Glomerular visceral epithelial cell (primary cell): ENCODE measurements at regions not wholly inside any gene's neighbourhood (a gene's known extent, or its start where the extent isn't known, plus 50 kb on each side); places are given as distances from the start of the nearest gene placed in this dataset.
A peak's percentile ranks its signal among the peaks of the same experiment; 100 is the strongest.
"Not testable (repeated sequence)": the region's sequence is repeated elsewhere in the genome, so short reads cannot be mapped to it uniquely, and the experiment has no call there.

ENCODE experiments used
- DNase-seq: peaks from one replicate; pipeline ENCODE4 v3.0.0-alpha.2; 2016; ENCODE audit errors: extremely low spot score

DNA sequence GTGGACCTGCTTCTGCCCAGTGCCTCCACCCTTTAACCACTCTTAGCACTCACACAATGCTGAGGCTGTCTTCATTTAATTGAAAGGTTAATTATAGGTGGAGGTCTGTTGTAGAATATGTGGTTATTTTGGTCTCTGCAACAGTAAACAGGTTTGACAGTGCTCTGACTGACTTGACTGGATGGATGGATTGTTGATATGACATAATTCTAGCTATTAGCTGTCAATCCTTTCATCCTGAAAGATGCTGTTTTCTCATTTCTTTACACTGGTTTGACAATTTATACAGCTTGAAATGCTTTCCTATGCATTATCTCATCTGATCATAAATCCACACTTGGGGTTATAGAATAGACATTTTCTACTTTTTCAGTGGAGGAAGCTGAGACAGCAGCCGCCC is 210.7 kb downstream of the CDH26 start:
- no peak for DNase-seq

DNA sequence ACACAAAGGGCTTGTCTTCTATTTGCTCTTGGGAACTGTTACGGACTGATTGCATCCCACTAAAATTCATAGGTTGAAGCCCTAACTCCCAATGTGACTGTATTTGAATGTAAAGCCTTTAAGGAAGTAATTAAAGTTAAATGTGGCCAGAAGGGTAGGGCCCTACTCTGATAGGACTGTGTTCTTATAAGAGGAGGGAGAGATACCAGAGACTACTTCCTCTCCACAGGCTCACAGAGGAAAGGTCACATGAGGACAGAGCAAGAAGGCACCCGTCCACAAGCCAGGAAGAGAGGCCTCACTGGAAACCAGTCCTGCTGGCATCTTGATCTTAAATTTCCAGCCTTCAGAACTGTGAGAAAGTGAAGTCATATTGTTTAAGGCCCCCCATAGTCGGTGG is 211.9 kb downstream of the CDH26 start:
- no peak for DNase-seq

DNA sequence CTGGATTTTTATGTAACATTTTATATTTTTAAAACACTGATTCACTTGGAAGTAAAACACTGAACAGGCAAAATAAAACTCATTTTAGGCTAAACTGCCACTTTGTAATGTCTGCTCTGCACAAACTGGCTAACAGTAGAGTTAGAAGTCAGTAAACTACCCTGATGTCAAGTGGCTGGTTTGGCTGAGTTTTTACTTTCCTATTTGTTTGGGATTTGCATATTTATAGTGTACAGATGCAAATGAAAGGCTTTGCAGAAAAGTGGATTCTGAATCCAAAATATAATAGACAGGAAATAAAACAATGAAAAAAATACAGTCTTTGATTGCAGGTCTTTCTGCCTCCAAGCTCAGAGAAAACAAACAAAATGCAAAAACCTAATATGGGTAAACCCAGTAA is 213.1 kb downstream of the CDH26 start:
- DNase-seq, result no peak

DNA sequence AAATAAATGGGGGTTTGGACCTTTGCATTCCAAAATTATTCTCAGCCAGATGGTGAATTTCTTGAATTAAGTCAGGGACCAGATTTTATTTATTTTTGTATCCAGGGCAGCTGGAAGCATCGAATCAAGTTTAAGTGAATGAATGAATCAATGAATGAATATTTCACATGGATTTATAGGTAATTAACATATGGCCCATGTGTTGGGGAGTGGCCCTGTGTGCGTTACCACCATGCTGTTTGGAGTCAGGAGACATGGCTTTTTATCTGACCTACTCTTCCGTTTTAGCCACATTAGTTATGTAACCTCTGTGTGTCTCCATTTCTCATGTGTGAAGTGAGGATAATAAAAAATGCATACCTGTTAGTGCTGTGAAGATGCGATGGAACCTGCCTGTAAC is 213.5 kb downstream of the CDH26 start:
- DNase-seq, result no peak

DNA sequence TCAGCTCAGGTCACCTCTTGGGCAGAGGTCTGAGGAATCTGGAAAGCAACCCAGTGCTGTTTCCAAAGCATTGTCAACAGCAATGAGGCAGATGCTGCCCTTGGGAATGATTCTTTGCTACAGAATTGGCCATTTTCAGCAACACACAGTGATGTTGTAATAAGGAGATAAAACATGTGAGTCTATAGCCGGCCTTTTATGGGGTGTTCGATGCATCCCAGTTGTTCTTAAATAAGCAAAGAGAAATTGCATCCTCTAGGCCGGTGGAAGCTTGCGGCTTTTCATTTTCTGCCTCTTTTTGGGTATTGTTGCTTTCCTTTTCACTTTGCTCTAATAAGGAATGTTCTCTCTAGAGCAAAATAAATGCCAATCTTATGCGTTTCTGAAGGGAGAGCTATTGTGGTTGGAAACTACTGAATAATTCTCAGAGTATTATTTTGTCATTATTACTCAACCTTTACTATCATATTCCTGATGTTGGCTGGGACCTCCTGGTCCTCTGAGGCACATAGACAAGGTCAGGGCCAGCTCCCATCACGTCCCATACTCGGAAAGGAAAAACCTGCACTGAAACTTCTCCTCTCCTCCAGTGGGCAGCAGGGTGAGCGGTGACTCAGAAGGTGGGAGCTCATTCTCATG is 214.2 kb downstream of the CDH26 start:
- no peak for DNase-seq

DNA sequence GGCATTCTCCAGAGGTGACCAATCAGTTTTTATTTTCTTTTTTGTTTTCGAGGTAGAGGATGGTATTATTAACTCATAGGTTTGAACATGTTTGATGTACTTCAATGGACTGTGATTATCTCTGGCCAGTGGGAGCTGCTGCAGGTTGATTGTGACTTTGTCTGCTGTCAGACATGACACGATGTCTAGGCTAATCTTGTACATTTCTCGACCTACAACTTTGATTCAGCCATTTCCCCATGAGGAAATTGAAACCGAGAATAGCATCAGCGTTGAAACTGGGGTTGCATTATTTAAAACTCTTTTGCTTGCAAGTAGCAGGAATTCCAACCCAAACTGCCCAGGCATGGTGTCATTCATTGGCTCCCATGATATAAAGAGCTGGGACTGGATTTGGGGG is 218.9 kb downstream of the CDH26 start:
- DNase-seq, result no peak

DNA sequence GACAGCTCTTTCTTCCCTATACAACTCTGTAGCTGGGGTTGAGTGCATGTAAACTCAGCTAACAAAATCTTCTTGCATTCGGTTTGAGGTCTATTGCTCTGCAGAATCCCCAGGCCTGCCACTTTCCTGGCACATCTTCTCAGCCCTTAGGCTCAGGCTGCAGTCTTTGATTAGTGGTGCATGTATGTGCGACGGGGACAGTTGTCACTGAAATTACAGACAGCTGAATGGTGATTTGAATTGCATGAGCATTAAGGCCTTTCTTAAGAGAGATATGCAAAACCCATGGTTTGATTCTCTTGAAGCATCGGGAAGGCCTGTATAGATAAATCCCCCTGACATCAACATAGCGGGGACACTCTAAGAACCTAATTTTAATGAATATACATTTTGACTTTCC is 222.8 kb downstream of the CDH26 start:
- DNase-seq, result no peak

DNA sequence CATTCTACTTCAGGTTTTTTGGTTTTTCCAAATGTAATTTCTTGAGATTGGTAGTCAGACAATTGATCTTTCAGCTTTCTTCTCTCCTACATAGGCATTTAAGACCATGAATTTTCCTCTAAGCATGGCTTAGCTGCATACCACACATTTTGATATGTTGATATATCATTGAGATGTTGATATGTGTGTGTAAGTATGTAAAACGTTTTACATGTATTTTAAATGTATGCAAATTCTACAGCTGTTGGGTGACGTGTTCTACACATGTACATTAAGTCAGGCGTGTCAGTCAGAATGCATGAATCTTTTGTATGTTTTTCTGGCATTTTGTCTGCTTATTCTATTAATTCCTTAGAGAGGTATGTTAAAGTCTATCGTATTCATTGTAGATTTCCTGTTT is 228.2 kb downstream of the CDH26 start:
- DNase-seq, result no peak

DNA sequence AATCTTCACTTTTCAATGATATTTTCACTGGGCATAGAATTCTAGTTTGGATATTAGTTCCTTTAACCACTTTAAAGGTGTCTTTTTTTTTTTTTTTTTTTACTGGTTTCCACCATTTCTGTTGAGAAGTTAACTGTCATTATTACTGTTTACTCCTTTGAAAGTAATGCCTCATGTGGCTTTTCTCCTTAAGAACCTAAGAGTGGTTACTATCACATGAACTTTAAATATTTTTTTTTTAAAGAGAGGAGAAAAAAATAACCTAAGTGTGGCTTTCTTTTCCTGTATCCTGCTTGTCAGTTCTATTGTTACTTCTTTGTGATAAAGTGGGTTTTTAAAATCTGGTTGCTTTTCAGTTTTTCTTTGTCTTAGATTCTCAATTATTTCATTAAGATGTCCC is 229.5 kb downstream of the CDH26 start:
- no peak for DNase-seq

DNA sequence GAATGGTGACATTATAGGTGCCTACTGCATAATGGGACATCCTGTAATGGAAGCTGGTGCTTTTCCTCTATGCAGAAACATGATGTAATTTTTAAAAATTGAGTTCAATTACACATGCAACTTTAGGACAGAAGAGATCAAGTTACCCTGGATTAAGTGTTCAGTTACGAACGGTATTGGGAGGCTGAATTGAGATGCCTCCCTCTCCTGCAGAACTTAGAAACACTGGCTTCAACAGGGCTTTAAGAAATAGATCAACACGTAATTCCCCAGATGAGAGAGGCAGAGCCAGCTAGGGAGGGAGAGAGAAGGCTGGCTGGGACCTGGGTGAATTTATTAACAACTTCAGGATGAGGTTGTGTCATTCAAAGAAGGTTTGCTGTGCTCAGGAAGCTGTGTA is 232.8 kb downstream of the CDH26 start:
- DNase-seq, result no peak

DNA sequence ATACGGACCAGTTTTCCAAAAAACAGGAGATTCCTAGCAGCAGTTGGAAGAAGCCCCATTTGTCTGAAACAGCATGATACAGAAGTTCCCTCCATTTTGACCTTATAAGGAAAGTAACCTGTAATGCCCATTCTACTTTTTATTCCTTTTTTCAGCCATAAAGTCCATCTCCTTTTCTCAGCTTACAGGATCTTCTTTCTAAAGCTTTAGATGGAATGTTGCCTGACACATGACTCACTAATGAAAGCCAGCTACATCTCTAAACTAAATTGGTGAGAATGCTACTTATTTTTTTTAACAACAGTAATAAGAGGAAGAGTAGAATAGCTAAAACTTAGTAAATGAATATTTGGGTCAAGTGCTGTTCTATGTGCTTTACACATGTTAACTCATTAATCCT is 234.1 kb downstream of the CDH26 start:
- DNase-seq, result no peak

DNA sequence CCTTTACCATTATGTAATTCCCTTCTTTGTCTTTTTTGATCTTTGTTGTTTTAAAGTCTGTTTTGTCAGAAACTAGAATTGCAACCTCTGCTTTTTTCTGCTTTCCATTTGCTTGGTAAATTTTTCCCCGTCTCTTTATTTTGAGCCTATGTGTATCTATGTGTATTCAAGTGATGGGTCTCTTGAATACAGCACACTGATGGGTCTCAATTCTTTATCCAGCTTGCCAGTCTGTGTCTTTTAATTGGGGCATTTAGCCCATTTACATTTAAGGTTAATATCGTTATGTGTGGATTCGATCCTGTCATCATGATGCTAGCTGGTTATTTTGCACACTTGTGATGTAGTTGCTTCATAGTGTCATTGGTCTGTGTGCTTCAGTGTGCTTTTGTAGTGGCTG is 240.9 kb downstream of the CDH26 start:
- not testable (repeated sequence) for DNase-seq

DNA sequence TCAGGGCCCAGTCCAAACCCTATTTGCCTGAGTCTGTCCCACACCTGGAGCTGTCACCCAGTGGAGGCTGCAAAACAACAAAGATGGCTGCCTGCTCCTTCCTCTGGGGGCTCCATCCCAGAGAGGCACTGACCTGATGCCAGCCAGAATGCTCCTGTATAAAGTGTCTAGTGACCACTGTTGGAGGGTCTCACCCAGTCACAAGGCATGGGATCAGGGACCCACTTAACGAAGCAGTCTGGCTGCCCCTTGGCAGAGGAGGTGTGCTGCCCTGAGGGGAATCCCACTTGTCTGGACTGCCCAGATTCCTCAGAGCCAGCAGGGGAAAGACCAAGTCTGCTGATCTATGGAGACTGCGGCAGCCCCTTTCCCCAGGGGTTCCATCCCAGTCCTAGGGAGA is 241.6 kb downstream of the CDH26 start:
- no peak for DNase-seq

DNA sequence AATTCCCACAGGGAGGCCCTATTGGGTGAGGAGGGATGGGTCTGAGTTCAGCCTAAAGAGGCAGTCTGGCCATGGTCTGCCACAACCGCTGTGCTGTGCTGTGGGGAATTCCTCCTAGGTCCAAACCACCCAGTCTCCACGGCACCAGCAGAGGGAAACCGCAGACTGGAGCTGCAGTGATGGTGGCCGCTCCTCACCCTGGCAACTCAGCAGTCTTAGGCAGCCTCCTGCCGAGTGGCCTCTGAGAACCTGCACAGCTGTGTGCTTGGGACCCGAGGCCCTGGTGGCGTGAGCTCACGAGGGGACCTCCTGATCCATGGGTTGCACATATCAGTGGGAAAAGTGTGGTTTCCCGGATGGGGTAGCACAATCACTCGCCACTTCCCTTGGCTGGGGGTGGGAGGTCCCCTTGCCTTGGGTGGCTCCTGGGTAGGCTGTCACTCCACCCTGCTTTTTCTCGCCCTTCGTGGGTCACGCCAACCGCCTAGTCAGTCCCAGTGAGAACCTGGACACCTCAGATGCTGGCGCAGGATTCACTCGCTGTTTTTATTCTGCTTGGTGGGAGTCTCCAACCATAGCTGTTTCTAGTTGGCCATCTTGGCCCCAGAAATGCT is 242.2 kb downstream of the CDH26 start:
- no peak for DNase-seq

DNA sequence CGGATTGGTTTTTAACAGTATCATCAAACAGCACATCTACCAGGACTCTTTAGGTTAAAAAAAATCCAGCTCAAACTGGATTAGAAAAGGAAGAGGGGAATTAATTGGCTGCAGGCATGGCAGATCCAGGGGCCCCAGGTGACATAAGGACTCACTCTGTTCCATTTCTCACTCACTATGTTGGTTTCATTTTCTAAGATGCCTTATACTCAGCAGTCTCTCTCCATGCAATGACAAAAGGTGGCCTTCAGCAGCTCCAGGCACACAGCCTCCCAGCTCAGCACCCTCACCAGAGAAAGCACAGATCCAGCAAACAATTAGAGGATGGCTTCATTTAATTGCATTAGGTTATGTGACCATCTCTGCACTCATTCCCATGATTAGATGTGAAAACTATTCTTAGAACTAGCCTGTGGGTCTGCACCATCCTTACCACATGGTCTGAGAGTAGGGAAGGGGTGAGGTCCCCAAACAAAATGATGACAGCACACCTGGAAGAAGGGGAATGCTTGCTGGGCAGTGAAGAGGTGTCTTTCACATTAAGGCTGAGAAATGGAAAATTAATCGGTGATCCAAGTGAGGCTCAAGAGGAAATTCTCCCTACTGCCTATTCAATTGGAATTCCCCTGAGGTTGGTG is 243.1 kb downstream of the CDH26 start:
- no peak for DNase-seq

DNA sequence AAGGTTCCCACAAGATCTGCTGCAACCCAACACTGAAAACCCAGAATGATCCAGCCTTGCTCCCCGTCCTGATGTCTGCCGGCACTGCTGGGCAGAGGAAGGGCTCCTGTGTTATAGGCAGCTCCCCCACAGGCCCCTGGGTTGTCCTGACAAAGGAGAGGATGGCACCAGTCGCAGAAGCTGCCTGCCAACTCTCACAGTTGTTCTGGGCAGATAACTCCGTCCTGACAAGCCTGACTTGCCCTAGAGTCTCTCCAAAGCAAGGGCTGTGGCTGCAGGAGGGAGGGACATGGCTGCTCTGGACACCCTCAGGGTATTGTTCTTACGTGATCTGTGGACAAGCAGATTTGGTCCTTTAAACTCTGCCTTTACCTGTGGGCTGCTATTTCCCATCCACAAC is 243.8 kb downstream of the CDH26 start:
- DNase-seq, result no peak

DNA sequence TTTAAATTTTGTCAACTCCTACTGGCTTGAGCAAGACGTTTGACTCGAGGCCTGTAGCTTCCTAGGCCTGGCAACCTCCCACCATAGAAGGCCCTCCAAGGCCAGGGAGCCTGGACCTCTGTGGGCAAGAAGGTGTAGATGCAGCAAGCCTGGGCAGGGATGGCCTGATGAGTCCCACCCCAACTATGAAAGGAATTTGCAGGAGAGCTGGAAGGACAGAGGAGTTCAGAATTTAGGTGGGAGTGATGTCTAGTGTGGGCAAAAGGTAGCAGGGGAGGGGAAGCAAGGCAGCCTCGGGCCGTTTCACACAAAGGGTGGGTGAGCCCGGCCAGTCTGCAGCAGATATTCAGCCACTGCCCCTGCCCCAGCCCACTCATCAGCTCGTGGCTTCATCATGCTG is 245.2 kb downstream of the CDH26 start:
- DNase-seq, result peak; percentile 12

DNA sequence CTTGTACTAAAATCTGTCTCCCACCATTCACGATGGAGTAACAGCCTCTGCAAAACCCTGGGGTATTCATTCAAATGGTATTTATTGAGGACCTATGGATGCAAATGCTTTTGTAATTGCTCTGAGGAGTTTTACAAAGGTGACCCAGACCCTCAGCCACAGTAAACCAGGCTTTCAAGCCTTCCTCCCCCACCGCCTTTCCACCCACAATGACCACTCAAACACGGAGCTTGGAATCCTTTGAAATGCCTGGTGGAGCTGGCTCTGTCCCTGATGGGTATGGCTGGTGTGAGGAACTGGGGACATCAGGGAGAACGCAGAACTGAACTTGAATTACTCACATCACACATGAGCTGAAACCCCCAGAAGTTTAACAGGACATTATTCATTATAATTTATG is 246.4 kb downstream of the CDH26 start:
- DNase-seq, result no peak

DNA sequence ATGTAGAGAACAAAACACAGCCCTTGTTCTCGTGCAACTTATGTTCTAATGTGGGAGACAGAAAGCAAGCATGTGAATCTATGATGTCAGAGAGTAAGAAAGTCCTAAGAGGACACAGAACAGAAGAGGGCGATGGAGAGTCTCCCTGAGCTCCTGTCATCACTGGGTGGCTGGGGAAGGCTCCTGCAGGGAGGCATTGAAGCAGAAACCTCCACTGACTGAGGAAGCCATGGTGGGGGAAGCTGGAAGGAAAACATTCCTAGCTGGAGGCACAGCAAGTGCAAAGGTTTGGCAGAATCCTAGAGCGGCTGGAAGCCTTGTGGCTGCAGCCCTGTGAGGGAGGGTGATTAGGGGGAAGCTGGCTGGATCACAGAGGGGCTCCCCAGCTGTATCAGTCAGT is 248.0 kb downstream of the CDH26 start:
- peak; percentile 69 for DNase-seq

DNA sequence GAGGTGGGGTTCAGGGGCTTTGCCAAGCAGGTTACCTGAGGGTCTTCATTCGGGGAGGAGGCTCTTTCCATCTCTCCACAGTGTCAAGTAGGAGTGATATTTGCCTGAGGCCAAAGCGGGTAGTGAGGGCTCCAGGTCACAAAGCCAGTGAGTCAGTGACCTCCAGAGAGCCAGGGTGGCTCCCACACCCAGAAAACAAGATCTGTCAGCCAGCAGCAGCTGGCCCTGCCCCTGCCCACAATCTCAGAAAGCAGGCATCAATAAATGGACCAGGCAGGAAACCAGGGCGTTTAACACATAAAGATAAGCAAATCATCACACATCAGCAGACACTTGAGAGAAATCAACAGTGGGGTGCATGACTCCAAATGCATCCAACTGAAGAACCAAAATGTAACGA is 250.8 kb downstream of the CDH26 start:
- DNase-seq, result no peak

DNA sequence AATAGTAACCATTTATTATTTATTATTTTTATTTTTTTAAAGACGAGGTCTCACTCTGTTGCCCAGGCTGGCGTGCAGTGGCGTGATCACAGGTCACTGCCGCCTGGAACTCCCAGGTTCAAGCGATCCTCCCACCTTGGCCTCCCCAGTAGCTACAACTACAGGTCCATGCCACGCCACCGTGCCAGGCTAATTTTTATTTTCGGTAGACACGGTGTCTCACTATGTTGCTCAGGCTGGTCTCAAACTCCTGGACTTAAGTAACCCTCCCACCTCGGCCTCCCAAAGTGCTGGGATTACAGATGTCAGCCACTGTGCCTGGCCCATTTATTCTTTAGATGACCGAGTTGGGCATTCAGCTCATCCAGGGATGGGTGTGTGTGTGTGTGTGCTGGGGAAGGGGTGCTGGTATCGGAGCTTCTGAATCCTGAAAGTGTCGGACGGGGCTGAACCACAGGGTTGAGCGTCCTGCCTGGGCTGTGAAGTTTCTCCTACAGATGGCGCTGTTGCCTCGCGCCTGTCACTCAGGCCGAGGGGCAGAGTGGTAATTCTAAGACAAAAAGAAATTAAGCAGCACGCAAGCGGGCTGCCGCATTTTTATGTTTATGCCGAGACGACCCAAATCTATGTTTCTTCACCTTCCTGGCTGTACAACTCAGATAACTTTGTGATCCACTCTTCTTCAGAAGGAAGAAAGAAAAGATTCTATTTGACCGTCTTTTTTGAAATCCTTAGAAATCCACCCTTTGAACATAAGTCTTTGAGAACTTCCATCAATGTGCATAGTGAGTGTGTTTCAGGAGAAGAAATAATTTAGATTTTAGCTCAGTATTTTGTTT is 252.8 kb downstream of the CDH26 start:
- DNase-seq, result peak; percentile 65

DNA sequence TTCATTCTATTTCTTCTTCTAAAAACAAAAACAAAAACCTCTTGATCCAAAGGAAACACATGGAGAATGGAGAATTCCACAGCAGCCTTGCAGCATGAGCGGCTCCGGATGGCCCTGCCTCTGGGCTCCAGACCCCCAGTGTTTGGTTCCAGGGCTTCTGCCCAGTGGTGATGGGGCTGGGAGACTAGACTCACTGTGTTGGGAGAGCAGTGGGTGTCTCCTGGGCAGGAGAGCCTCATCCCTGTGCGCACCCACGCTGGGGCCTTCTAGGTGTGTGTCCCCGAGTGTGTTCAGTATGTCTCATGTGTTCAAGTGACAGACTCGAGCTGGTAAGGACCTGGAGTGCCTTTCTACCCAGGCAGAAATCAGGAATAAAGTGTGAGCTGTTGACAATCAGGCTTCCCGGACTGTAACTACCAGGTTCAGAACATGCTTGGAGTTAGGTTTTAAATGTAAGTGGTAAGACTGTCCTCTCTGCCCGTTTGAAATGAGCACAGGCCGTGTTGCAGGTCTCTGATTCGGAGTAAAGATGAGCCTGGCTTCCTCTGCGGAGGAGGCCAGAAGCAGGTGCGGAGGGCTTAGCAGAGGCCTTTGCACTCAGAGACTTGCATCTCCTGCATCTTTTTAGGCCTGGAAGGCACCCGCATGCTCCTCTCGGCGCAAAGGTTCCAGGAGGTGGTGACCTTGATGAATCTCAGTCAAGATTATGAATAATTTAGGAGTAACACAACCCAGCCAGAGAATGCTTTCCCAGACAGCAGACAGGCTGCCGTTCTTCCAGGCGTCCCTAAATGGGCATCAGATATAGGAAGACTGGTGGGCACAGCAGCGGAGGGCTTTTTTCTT is 253.6 kb downstream of the CDH26 start:
- DNase-seq, result no peak
